Kidney epithelial cell (primary cell): ENCODE measurements at regions not wholly inside any gene's neighbourhood (a gene's known extent, or its start where the extent isn't known, plus 50 kb on each side); places are given as distances from the start of the nearest gene placed in this dataset.
"Not testable (repeated sequence)": the region's sequence is repeated elsewhere in the genome, so short reads cannot be mapped to it uniquely, and the experiment has no call there.

Source experiments
- DNase-seq: peaks from one replicate; pipeline ENCODE4 v3.0.0-alpha.2; 2010; ENCODE audit warnings: low read depth
- H3K27me3 ChIP-seq: 2 replicates; pipeline ENCODE4 v1.6.0; 2011; ENCODE audit warnings: low read length; ENCODE audit not compliant: control insufficient read depth, insufficient read depth
- H3K36me3 ChIP-seq: 2 replicates; pipeline ENCODE4 v1.5.1; 2011; ENCODE audit warnings: low read length; ENCODE audit not compliant: control insufficient read depth, insufficient read depth
- H3K4me3 ChIP-seq: 2 replicates; pipeline ENCODE4 v1.5.1; 2011; ENCODE audit warnings: low read depth, mild to moderate bottlenecking, control low read depth, low read length
- CTCF ChIP-seq: IDR thresholded peaks from 2 replicates; pipeline ENCODE4 v1.5.1; 2011; ENCODE audit warnings: mild to moderate bottlenecking, moderate library complexity, low read length, control low read depth, inconsistent platforms; ENCODE audit not compliant: insufficient read depth, poor library complexity, severe bottlenecking

GRCh38 chr16:7257016-7257415 is 75.6 kb upstream of the RBFOX1 start:
- H3K27me3 ChIP-seq, result no peaks in the 10 kb centered on the region
- H3K36me3 ChIP-seq, result no peaks in the 10 kb centered on the region
- no peak for TF ChIP-seq CTCF
- no peak for DNase-seq
- H3K4me3 ChIP-seq, result no peak overlapping the region

- H3K4me3 ChIP-seq, result no peak overlapping the region
- H3K27me3 ChIP-seq, result no peaks in the 10 kb centered on the region
- no peak for DNase-seq
- TF ChIP-seq CTCF, result no peak
- no peaks in the 10 kb centered on the region for H3K36me3 ChIP-seq
Measured at GRCh38 chr16:7246578-7246977, 86.1 kb upstream of the RBFOX1 start.

- no peak for TF ChIP-seq CTCF
- Histone ChIP-seq H3K4me3 (no peak overlapping the region), H3K36me3 (no peaks in the 10 kb centered on the region), H3K27me3 (no peaks in the 10 kb centered on the region)
- DNase-seq, result no peak
Measured at GRCh38 chr16:7239547-7239946, 93.1 kb upstream of the RBFOX1 start.

GRCh38 chr16:7236824-7237410 is 95.7 kb upstream of the RBFOX1 start:
- no peaks in the 10 kb centered on the region for H3K36me3 ChIP-seq
- TF ChIP-seq CTCF, result no peak
- no peaks in the 10 kb centered on the region for H3K27me3 ChIP-seq
- H3K4me3 ChIP-seq, result no peak overlapping the region
- no peak for DNase-seq

- H3K27me3 ChIP-seq, result no peaks in the 10 kb centered on the region
- no peak for TF ChIP-seq CTCF
- H3K36me3 ChIP-seq, result no peaks in the 10 kb centered on the region
- no peak overlapping the region for H3K4me3 ChIP-seq
- no peak for DNase-seq
Measured at GRCh38 chr16:7233975-7234374, 98.7 kb upstream of the RBFOX1 start.

- no peak for DNase-seq
- H3K27me3 ChIP-seq, result no peaks in the 10 kb centered on the region
- no peak overlapping the region for H3K4me3 ChIP-seq
- H3K36me3 ChIP-seq, result no peaks in the 10 kb centered on the region
- no peak for TF ChIP-seq CTCF
Measured at GRCh38 chr16:7231762-7232161, 100.9 kb upstream of the RBFOX1 start.

GRCh38 chr16:7229433-7230218 is 103.0 kb upstream of the RBFOX1 start:
- H3K36me3 ChIP-seq, H3K27me3 ChIP-seq, DNase-seq, H3K4me3 ChIP-seq: not testable (repeated sequence)
